Ascending aorta (tissue), 2 donors: ENCODE measurements at regions not wholly inside any gene's neighbourhood (a gene's known extent, or its start where the extent isn't known, plus 50 kb on each side); places are given as distances from the start of the nearest gene placed in this dataset.

Experiments used
- DNase-seq, 2 donors: peaks; one replicate each; pipeline ENCODE4 v3.0.0-alpha.2; 2019; ENCODE audit warnings: low spot score in 2 of 2
- H3K27ac ChIP-seq, 2 donors: fragments of 200-600 bp; sonication (generic); one replicate each; pipeline ENCODE4 v1.5.1; 2016 to 2017; ENCODE audit warnings: mild to moderate bottlenecking in 1 of 2
- H3K27me3 ChIP-seq: fragments of 200-600 bp; sonication (generic); one replicate; pipeline ENCODE4 v1.5.1; 2017
- H3K36me3 ChIP-seq, 2 donors: fragments of 200-600 bp; sonication (generic); one replicate each; pipeline ENCODE4 v1.5.1; 2016
- H3K4me1 ChIP-seq, 2 donors: fragments of 200-600 bp; sonication (generic); one replicate each; pipeline ENCODE4 v1.5.1; 2016 to 2017; ENCODE audit warnings: mild to moderate bottlenecking in 1 of 2
- H3K4me3 ChIP-seq, 2 donors: fragments of 200-600 bp; sonication (generic); one replicate each; pipeline ENCODE4 v1.5.1; 2016 to 2017; ENCODE audit warnings: mild to moderate bottlenecking in 1 of 2
- H3K9me3 ChIP-seq, 2 donors: fragments of 200-600 bp; sonication (generic); one replicate each; pipeline ENCODE4 v1.5.1; 2016
- intact Hi-C: fragments of 100-400 bp; cut with DNase I; formaldehyde crosslinking; loops from one replicate; pipeline ENCODE4 v1.15.1; 2023
- TF ChIP-seq, protein P1 (sequence below), 3 experiments: fragments of 200-600 bp in 2 of 3; fragments of 450-650 bp in 1 of 3; sonication (generic) in 2 of 3; IDR thresholded peaks; one replicate each; pipeline ENCODE4 v1.5.1; 2016 to 2019; ENCODE audit warnings: antibody characterized with exemption in 3 of 3, mild to moderate bottlenecking in 1 of 3, moderate library complexity in 1 of 3

DNA sequence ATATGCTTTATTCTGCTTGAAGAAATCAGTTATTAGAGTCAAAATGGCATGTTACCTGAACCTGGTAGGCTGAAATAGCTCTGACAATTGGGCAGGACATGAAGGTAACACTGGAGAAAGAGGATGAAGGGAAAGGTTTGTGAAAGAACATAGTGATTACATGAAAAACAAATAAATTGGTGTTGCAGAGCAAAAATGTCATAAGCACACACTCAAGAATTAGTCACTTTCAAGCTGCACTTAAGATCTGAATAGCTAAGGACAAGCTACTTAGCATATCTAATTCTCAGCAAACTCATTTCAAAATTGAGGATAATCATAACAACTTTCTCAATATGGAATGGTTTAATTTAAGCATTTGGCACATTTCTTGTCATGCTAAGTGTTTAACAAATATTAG, 1398.0 kb upstream of the FLRT2 start:
- TF ChIP-seq, protein P1, sequence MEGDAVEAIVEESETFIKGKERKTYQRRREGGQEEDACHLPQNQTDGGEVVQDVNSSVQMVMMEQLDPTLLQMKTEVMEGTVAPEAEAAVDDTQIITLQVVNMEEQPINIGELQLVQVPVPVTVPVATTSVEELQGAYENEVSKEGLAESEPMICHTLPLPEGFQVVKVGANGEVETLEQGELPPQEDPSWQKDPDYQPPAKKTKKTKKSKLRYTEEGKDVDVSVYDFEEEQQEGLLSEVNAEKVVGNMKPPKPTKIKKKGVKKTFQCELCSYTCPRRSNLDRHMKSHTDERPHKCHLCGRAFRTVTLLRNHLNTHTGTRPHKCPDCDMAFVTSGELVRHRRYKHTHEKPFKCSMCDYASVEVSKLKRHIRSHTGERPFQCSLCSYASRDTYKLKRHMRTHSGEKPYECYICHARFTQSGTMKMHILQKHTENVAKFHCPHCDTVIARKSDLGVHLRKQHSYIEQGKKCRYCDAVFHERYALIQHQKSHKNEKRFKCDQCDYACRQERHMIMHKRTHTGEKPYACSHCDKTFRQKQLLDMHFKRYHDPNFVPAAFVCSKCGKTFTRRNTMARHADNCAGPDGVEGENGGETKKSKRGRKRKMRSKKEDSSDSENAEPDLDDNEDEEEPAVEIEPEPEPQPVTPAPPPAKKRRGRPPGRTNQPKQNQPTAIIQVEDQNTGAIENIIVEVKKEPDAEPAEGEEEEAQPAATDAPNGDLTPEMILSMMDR (IDR thresholded peaks at IDR 0.05), result no peak
- Histone ChIP-seq H3K4me3 (no peak overlapping the region), H3K9me3 (no peaks in the 10 kb centered on the region), H3K4me1 (no peaks in the 10 kb centered on the region), H3K27ac (no peak overlapping the region), H3K27me3 (no peaks in the 10 kb centered on the region), H3K36me3 (no peaks in the 10 kb centered on the region)
- no peak for DNase-seq
- intact Hi-C loops, result no loop called here

DNA sequence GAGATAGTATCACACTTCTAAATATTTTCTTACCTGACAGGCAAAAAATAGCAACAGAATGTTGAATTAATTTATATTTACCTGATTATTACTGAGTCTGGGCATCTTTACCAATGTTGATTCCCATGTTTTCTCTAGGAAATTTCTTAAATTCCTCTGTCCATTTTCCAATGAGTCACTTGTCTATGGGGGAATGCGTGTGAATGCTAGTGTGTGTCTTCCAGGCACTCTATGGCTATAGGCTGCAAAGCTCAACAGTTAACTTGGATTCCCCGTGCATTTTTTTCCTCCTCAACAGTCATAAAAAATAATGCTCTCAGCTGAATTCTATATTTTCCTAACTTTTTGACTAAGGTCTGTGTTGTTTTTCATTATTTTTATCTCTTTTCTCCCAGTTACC, 1385.8 kb upstream of the FLRT2 start:
- no peaks in the 10 kb centered on the region for H3K9me3 ChIP-seq
- H3K4me3 ChIP-seq, result no peak overlapping the region
- no peaks in the 10 kb centered on the region for H3K36me3 ChIP-seq
- TF ChIP-seq, protein P1 (IDR thresholded peaks at IDR 0.05), result no peak
- H3K27ac ChIP-seq, result no peak overlapping the region
- no peak for DNase-seq
- H3K27me3 ChIP-seq, result no peaks in the 10 kb centered on the region
- intact Hi-C loops, result no loop called here
- H3K4me1 ChIP-seq, result no peaks in the 10 kb centered on the region

DNA sequence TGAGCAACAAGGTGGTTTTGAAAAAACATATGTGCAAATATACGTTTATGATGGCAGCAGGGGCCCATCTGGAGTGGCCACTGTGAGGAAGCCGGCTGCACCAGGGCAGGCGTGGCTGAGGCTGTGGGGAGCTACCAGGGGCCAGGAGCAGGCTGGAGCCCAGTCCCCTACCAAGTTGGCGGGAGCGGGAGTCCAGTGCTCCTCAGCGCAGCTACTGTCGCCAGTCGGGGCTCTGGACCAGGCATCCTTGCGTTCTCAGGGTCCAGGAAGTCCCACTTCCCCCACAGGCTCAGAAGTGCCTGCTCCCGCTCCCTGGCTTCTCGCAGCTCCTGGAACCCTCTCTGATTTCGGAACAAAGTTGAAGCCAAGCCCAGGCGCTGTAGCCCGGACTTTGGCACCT, 1377.5 kb upstream of the FLRT2 start:
- TF ChIP-seq, protein P1 (IDR thresholded peaks at IDR 0.05), result no peak
- Histone ChIP-seq H3K27ac (no peak overlapping the region), H3K27me3 (no peaks in the 10 kb centered on the region), H3K36me3 (no peaks in the 10 kb centered on the region), H3K9me3 (no peaks in the 10 kb centered on the region), H3K4me1 (no peaks in the 10 kb centered on the region), H3K4me3 (no peak overlapping the region)
- DNase-seq, result no peak
- intact Hi-C loops, result no loop called here

DNA sequence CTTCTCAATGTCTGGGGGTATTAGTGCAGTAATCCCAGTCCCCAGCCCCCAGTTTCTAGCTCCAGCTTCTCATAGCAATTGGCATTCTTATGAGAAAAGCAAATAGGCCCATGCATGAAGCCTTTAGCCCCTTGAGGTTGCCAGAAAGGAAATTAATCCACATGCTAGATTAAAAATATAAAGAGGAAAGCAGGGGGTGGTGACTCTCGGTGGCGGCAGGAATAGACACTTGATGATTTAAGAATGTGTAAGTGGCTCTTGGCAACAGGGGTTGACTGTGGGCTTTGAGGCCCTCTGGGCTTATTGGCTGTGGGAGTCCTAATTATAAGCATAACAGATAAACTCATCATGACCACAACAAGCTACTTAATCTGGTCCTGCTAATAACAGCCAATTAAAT, 1367.3 kb upstream of the FLRT2 start:
- H3K4me1 ChIP-seq, result no peaks in the 10 kb centered on the region
- DNase-seq, result no peak
- no peak overlapping the region for H3K4me3 ChIP-seq
- intact Hi-C loops, result no loop called here
- no peaks in the 10 kb centered on the region for H3K27me3 ChIP-seq
- TF ChIP-seq, protein P1 (IDR thresholded peaks at IDR 0.05), result no peak
- no peaks in the 10 kb centered on the region for H3K9me3 ChIP-seq
- H3K36me3 ChIP-seq, result no peaks in the 10 kb centered on the region
- H3K27ac ChIP-seq, result no peak overlapping the region

DNA sequence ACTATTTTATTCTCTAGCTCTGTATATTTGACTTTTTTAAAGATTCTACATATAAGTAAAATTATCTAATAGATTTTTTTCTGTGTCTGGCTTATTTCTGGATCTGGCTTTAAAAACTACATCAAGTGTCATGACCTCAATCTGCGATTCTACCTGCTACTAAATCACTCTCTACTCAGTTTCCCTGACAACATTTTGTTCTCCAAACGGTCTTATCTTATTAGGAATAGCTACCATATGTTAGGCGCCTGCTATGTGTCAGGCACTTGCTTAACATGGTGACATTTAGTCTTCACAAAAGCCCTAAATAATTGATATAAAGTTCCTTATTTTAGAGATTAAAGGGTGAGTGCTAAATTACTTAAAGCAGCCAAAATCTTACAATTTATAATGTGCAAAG, 1362.9 kb upstream of the FLRT2 start:
- H3K27me3 ChIP-seq, result no peaks in the 10 kb centered on the region
- intact Hi-C loops, result no loop called here
- no peak for DNase-seq
- no peak overlapping the region for H3K4me3 ChIP-seq
- H3K9me3 ChIP-seq, result no peaks in the 10 kb centered on the region
- H3K4me1 ChIP-seq, result no peaks in the 10 kb centered on the region
- TF ChIP-seq, protein P1 (IDR thresholded peaks at IDR 0.05), result no peak
- no peak overlapping the region for H3K27ac ChIP-seq
- no peaks in the 10 kb centered on the region for H3K36me3 ChIP-seq

DNA sequence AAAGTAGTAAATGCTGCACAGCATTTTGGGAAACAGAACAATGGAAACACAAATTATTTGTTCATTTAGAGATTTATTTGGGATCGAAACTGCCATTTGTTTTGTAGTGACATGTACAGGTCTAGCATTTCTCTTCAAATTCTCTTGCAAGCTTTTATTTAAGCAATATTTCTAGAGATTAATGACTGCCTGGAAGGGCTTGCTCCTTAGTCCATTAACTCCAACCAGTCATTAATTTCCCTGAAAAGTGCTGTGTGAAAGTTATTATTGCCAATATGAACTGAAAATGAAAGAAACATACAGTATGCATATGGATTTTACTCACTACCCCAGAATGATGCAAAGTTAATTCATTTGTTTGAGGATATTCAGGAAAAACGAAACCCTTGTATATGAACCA, 1349.6 kb upstream of the FLRT2 start:
- no peaks in the 10 kb centered on the region for H3K9me3 ChIP-seq
- no peak for DNase-seq
- no peak overlapping the region for H3K27ac ChIP-seq
- H3K36me3 ChIP-seq, result no peaks in the 10 kb centered on the region
- no peak overlapping the region for H3K4me3 ChIP-seq
- TF ChIP-seq, protein P1 (IDR thresholded peaks at IDR 0.05), result no peak
- intact Hi-C loops, result no loop called here
- H3K4me1 ChIP-seq, result no peaks in the 10 kb centered on the region
- H3K27me3 ChIP-seq, result no peaks in the 10 kb centered on the region
